ENCODE measurements at regions not wholly inside any gene's neighbourhood (a gene's known extent, or its start where the extent isn't known, plus 50 kb on each side); places are given as distances from the start of the nearest gene placed in this dataset.

DNA sequence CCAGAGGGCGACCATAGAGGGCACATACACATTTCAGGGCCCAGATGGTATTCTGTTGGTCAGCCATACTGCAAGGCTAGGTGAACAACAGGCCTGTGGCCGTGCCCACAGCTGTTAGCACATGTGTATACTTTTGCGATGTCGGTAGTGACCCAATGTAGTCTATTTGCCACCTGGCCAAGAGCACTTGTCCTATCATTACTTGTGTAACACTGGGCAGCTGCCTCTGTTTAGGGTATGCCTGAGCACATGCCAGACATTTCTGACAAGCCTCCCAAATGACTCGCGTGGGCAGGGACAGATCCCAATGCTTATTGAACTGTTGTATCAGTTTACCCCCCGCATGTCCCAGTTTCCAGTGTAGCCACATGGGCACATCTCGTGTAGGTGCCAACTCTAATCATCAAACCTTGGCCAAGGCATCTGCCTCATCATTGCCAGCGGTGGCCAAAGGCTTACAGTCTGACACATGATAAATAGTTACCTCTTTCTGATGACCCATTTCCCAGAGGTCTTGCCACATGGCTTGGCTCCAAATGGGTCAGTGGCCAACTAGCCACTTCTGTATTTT, 74.4 kb upstream of the FBXL4 start:
- H3K27me3 ChIP-seq: no peaks in the 10 kb centered on the region
- no peaks in the 10 kb centered on the region for H3K4me1 ChIP-seq
- no peaks in the 10 kb centered on the region for H3K36me3 ChIP-seq
- TF ChIP-seq POLR2AphosphoS5 (IDR thresholded peaks at IDR 0.05) (no peak), EP300 (IDR thresholded peaks at IDR 0.05) (no peak), POLR2A (IDR thresholded peaks at IDR 0.05) (no peak)
- TF ChIP-seq, protein P1, sequence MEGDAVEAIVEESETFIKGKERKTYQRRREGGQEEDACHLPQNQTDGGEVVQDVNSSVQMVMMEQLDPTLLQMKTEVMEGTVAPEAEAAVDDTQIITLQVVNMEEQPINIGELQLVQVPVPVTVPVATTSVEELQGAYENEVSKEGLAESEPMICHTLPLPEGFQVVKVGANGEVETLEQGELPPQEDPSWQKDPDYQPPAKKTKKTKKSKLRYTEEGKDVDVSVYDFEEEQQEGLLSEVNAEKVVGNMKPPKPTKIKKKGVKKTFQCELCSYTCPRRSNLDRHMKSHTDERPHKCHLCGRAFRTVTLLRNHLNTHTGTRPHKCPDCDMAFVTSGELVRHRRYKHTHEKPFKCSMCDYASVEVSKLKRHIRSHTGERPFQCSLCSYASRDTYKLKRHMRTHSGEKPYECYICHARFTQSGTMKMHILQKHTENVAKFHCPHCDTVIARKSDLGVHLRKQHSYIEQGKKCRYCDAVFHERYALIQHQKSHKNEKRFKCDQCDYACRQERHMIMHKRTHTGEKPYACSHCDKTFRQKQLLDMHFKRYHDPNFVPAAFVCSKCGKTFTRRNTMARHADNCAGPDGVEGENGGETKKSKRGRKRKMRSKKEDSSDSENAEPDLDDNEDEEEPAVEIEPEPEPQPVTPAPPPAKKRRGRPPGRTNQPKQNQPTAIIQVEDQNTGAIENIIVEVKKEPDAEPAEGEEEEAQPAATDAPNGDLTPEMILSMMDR (IDR thresholded peaks at IDR 0.05): no peak
- WGBS, 5 donors: 82 to 93% (median 83%) methylated on average over 9 of the region's 9 CpGs
- peaks cover 0 to 14% (median 9%) of the 10 kb centered on the region in 4 donors for H3K9me3 ChIP-seq
- intact Hi-C loops (cut with DNase I; ENCODE audit: low total_unique reads): no loop called here
- no peak for DNase-seq
- H3K27ac ChIP-seq: no peak overlapping the region
- H3K4me3 ChIP-seq: no peak overlapping the region

DNA sequence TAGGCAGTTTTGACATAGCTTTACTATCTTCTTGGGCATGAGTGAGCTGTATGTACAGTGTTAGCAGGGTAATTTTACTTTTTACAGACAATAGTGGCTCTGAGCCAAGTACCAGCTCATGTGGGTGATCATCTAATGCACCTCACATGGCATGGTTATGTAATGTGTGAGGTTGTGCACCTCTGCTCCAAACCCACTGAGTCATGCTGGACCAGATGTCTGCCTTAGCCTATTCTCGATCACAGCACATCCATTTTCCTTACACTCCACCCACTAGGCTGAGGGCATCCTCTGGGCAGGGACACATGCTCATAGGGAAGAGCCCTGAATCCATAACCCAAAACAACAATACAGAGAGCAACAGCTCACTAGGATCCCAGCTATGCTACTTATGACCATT, 71.6 kb upstream of the FBXL4 start:
- Histone ChIP-seq H3K27me3 (no peaks in the 10 kb centered on the region), H3K4me3 (no peak overlapping the region), H3K4me1 (no peaks in the 10 kb centered on the region), H3K27ac (no peak overlapping the region), H3K36me3 (no peaks in the 10 kb centered on the region), H3K9me3 (no peaks in the 10 kb centered on the region)
- DNase-seq: no peak
- intact Hi-C loops (cut with DNase I; ENCODE audit: low total_unique reads): no loop called here
- 78 to 100% (median 86%) methylated on average over 1 of the region's 1 CpG for whole genome bisulfite sequencing, 5 donors
- TF ChIP-seq EP300 (IDR thresholded peaks at IDR 0.05) (no peak), POLR2AphosphoS5 (IDR thresholded peaks at IDR 0.05) (no peak), POLR2A (IDR thresholded peaks at IDR 0.05) (no peak)
- TF ChIP-seq, protein P1 (IDR thresholded peaks at IDR 0.05): no peak

DNA sequence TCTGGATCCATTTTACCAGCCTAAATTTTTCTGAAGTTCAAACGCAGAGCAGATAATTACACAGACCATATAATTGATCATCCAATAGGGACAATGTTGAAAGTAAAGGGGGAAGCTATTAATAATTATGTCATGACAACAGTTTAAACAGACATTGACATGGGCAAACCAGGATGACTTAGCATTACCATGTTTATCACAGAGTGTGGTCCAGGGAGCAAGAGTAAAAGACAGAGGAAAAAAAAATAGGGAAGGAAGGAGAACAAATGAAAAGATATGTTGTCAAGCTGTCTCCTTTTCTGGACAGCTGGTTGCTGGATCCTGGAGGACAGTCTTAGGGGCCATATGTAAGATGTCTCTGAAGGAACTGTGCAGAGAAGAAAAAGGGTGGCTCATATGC, 69.4 kb upstream of the FBXL4 start:
- TF ChIP-seq POLR2A (IDR thresholded peaks at IDR 0.05): no peak
- TF ChIP-seq, protein P1 (IDR thresholded peaks at IDR 0.05): no peak
- no peak for TF ChIP-seq POLR2AphosphoS5 (IDR thresholded peaks at IDR 0.05)
- no peak for TF ChIP-seq EP300 (IDR thresholded peaks at IDR 0.05)
- Histone ChIP-seq H3K4me3 (no peak overlapping the region), H3K36me3 (no peaks in the 10 kb centered on the region), H3K27me3 (no peaks in the 10 kb centered on the region), H3K27ac (no peak overlapping the region), H3K9me3 (no peaks in the 10 kb centered on the region), H3K4me1 (no peaks in the 10 kb centered on the region)
- intact Hi-C loops (cut with DNase I; ENCODE audit: low total_unique reads): no loop called here
- no peak for DNase-seq
- 19 to 42% (median 34%) methylated on average over 1 of the region's 1 CpG for WGBS, 5 donors

DNA sequence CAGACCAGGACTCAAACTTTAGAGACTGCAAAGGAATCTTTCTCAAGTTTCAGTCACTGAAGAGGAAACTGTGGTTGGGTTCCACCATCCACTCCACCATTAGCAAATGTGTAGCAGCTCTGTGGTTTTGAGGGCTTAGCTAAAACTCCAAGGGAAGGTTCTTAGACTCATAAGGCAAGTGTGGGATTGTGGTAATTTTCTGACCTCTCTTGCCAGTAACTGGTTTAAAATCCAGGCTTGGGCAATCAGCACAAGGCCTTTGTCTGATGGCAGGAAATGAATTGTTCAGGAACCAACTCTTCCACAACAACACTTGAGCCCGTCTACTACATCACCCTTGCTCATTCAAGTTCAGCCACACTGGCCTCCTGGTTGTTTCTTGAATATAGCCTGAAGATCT, 68.6 kb upstream of the FBXL4 start:
- TF ChIP-seq EP300 (IDR thresholded peaks at IDR 0.05): no peak
- TF ChIP-seq, protein P1 (IDR thresholded peaks at IDR 0.05): no peak
- 58 to 85% (median 61%) methylated on average over 1 of the region's 1 CpG for WGBS, 5 donors
- Histone ChIP-seq H3K27ac (no peak overlapping the region), H3K4me1 (no peaks in the 10 kb centered on the region), H3K9me3 (no peaks in the 10 kb centered on the region), H3K27me3 (no peaks in the 10 kb centered on the region), H3K4me3 (no peak overlapping the region), H3K36me3 (no peaks in the 10 kb centered on the region)
- intact Hi-C loops (cut with DNase I; ENCODE audit: low total_unique reads): no loop called here
- DNase-seq: no peak

All from stomach (tissue), 8 donors.